Ramos (cell line): ENCODE measurements at regions not wholly inside any gene's neighbourhood (a gene's known extent, or its start where the extent isn't known, plus 50 kb on each side); places are given as distances from the start of the nearest gene placed in this dataset.

Source experiments
- in situ Hi-C: fragments of 300-500 bp; cut with MboI; formaldehyde crosslinking; loops from one replicate; pipeline ENCODE4 v1.14.3; 2022; ENCODE audit warnings: low sequenced_read_pairs; ENCODE audit not compliant: unreplicated experiment

DNA sequence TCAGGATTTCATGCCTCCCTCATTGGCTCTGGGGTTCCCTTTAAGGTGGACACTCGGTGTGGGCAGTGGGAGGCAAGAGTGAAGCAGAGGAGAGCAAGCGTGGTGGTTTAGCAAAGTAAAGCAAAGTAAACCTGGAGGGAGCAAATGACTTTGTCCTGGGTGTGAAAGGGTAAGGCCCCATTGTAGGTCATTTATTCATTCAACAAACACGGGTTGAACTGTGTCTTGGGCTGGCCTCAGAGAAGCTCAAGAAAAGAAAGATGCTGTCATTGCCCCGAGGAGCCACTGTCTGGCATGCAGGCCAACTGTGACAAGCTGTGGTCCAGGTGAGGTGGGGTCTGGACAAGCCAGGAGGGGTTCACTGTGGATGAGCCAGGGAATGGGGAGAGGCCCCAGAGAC, 68.9 kb upstream of the DLK1 start:
- in situ Hi-C loops = no loop called here

DNA sequence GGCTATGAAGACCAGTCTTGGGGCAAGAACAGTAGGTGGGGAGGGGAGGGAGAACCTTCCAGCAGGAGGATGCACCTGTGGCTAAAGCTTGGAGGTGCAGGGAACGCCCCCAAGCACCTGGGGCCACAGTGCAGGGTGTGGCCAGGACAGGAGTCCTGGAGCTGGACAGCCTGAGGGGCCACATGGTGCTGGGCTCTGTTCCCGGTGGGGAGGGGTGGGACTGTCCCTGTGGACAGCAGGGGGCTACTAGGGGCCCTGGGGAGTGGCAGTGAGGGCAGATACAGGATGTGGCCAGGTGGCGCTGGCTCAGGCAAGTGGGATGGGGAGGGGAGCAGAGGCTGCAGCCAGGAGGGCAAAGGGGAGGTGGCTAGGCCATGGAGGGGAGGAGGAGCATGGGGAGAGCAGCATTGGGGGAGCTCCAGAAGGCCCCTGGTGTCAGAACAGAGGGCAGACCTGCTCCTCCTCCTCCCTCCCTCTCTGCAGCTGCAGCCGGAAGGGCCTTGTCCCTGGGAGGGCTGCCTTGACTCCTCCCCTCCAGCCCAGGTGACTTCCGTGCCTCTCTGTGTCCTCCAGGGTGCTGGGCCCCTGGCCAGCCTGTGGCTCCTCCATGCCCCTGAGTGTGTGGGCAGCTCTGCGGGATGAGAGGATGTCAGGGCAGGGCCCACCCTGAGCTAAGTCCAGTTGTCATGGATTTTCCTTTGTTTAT, 68.4 kb upstream of the DLK1 start:
- in situ Hi-C loops = no loop called here

GRCh38 chr14:100659345-100660001, 67.2 kb upstream of the DLK1 start:
- in situ Hi-C loops = no loop called here

DNA sequence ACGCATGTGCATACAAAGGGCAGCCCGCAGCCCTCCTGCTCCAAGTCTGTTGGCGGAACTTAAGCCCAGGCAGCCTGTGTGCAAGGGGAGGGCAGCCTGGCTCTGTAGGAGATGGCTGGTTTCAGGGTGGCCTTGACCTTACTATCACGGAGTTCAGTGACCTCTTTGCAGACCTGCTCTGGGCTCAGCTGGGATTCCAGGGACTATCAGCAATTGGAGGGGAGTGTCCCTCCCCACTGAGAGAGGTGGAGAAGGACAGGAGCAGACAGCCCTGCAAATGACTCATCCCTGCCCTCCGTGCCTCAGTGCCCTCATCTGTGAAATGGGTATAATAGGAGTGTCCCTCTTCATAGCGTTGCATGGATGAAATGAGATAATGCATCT, 66.2 kb upstream of the DLK1 start:
- in situ Hi-C loops = no loop called here

GRCh38 chr14:100660882-100661635, 65.6 kb upstream of the DLK1 start:
- in situ Hi-C loops = no loop called here

GRCh38 chr14:100662879-100663760, 63.6 kb upstream of the DLK1 start:
- in situ Hi-C loops = no loop called here

GRCh38 chr14:100663761-100664052, 63.0 kb upstream of the DLK1 start:
- in situ Hi-C loops = no loop called here

- in situ Hi-C loops = no loop called here
Measured at GRCh38 chr14:100664231-100664630, 62.5 kb upstream of the DLK1 start.

DNA sequence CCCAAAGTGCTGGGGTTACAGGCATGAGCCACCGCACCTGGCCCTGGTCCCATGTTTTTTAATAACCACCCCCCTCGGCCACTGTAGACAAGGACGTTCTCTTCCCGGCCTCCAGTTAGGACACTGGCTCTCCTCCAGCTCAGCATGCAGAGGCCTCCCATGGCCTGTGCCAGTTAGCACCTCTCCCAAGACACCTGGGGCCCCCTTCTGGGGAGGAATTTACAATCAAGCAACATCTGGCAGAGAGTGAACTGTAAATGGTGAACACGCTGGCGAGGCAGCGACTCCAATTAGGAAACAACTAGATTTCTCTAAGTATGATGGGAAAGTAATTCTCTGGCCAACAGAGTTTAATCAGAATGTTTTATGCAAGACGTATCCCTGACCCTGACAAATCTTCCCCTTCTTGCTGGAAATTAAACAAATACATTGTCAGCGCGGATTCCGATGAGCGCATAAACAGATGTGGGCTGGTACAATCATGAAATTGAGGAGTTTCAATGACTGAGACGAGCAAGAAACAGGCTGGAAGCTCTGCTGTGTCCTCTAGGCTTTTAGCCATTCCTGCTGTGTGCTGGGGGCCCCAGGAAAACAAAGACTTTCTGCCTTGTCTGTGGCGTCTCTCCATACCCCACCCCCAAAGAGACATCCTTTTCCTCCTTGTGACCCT, 61.7 kb upstream of the DLK1 start:
- in situ Hi-C loops = no loop called here

GRCh38 chr14:100665511-100666032, 61.1 kb upstream of the DLK1 start:
- in situ Hi-C loops = no loop called here

DNA sequence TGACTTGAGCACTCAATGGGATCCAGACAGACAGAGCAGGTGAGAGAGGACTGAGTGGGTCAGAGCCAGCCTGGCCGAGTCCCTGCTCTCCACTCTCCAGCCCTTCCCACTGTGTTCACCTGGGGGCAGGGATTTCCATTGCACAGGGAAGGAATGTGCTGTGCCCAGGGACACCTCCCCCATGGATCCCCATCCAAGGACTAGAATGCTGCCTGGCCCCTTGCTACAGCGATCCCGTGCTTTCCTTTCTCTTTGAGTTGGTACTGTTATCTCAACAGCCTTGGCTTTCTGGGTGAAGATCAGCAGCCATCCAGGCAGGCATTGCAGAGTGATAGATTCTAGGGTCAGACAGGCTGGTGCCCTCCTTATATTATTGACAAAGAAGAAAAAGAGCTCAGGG, 60.3 kb upstream of the DLK1 start:
- in situ Hi-C loops = no loop called here

DNA sequence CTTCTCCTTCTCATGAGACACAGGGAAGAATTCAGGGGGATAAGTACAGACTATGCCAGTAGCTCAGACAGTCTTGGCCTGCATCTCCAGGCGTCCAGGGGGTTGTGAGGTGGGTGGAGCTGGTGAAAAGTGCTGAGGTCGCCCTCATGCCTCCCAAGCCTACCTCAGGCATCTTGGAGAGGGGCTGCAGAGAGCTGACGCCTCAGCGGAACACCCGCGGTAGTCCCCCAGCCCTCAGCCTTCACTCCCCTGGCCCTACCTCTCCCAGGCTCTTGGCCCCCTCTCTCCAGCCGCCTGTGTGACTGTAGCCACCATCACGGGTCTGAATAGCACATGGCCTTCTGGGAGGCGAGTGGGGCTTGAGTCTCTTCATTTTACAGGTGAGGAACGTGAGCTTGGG, 59.8 kb upstream of the DLK1 start:
- in situ Hi-C loops = no loop called here

GRCh38 chr14:100667656-100668055, 59.0 kb upstream of the DLK1 start:
- in situ Hi-C loops = no loop called here

GRCh38 chr14:100668352-100668751, 58.3 kb upstream of the DLK1 start:
- in situ Hi-C loops = no loop called here

GRCh38 chr14:100669011-100669412, 57.7 kb upstream of the DLK1 start:
- in situ Hi-C loops = no loop called here

DNA sequence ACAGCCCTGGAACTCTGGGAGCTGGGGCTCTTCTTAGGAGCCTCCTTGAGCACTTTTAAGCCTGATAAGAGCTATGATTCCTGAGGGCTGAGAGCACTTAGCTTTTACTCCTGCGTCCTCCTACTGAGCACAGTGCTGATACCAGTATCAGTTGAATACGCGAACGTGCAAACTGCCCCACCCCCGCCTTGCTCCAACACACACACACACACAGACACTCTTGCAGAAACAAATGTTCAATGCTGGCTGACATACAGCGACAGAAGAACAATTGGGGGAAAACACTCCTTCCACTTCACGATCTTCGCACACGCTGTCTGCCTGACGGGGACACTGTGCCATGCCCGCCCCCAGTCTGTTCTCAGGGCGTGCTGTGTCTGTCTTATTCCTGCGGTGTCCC, 57.2 kb upstream of the DLK1 start:
- in situ Hi-C loops = no loop called here

GRCh38 chr14:100670017-100670752, 56.5 kb upstream of the DLK1 start:
- in situ Hi-C loops = no loop called here

DNA sequence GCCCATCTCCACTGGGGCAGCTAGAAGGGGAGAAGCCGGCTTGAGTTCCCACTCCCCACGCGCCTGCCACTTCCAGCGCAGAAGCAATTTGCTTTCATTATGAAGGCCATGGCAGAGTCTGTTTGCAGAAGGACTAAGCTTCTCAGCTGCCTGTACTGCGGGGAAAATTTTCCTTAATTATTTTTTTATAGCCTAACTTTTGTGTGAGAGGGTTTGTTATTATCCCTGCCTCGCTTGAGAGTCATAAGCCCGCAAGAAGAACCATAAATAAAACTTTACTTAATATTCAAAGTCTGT, 56.0 kb upstream of the DLK1 start:
- in situ Hi-C loops = no loop called here

GRCh38 chr14:100671386-100671901, 55.2 kb upstream of the DLK1 start:
- in situ Hi-C loops = no loop called here
